Right lobe of liver (tissue), 6 donors: ENCODE measurements at regions not wholly inside any gene's neighbourhood (a gene's known extent, or its start where the extent isn't known, plus 50 kb on each side); places are given as distances from the start of the nearest gene placed in this dataset.
"Not testable (repeated sequence)": the region's sequence is repeated elsewhere in the genome, so short reads cannot be mapped to it uniquely, and the experiment has no call there.

Experiments used
- ATAC-seq, 4 donors: fragments of 200-7000 bp; cut with Tn5 transposase; one replicate each; pipeline ENCODE4 v1.9.1; 2020; ENCODE audit warnings: mild to moderate bottlenecking in 4 of 4, moderate library complexity in 4 of 4
- DNase-seq, 3 donors: peaks; one replicate each; pipeline ENCODE4 v3.0.0-alpha.2; 2020
- H3K27ac ChIP-seq, 3 donors: fragments of 200-600 bp; one replicate each; pipeline ENCODE4 v1.8.0; 2022
- H3K27me3 ChIP-seq, 2 donors: fragments of 200-600 bp; one replicate each; pipeline ENCODE4 v1.8.0; 2022
- H3K36me3 ChIP-seq, 4 donors: fragments of 200-600 bp; sonication (generic) in 1 of 4; one replicate each; pipeline versions ENCODE4 v1.5.1 to v1.8.0; 2017 to 2022; ENCODE audit warnings: control low read depth in 1 of 4
- H3K4me1 ChIP-seq, 4 donors: fragments of 200-600 bp; sonication (generic) in 1 of 4; one replicate each; pipeline versions ENCODE4 v1.5.1 to v1.8.0; 2017 to 2022; ENCODE audit warnings: control low read depth in 1 of 4
- H3K4me3 ChIP-seq, 3 donors: fragments of 200-600 bp; one replicate each; pipeline ENCODE4 v1.8.0; 2022
- H3K9me3 ChIP-seq, 4 donors: fragments of 200-600 bp; sonication (generic) in 1 of 4; one replicate each; pipeline versions ENCODE4 v1.5.1 to v1.8.0; 2017 to 2022; ENCODE audit warnings: control low read depth in 1 of 4
- CTCF ChIP-seq, 4 donors: fragments of 200-600 bp in 3 of 4; fragments of 450-650 bp in 1 of 4; IDR thresholded peaks; one replicate each; pipeline versions ENCODE4 v1.5.1 to v1.8.0; 2016 to 2022; ENCODE audit warnings: antibody characterized with exemption in 4 of 4, mild to moderate bottlenecking in 2 of 4
- POLR2A ChIP-seq: fragments of 450-650 bp; IDR thresholded peaks from one replicate; pipeline ENCODE4 v1.6.1; 2017; ENCODE audit warnings: antibody characterized with exemption, mild to moderate bottlenecking
- WGBS: methylation state at CpG from one replicate; pipeline ENCODE4 v1.1.6; 2018; ENCODE audit warnings: low coverage, low lambda C conversion rate; ENCODE audit not compliant: insufficient coverage; ENCODE audit errors: missing lambda C conversion rate; 5-methylcytosine and 5-hydroxymethylcytosine counted together
- intact Hi-C, 2 donors: fragments of 100-400 bp; cut with DNase I; formaldehyde crosslinking; loops; one replicate each; pipeline versions ENCODE4 v1.11.2 to v1.14.1; 2022
- donor health status: DM: no; HTN: yes; CAD: no.
- donor health status: DM: no; HTN: no; CAD: no.
- donor health status: DM: no; HTN: no; CAD: no.
- donor health status: DM: no; HTN: yes; CAD: no.
- donor health status: DM: no; HTN: yes; CAD: no.

GRCh38 chr10:28993861-28994260, 295.0 kb upstream of the LYZL1 start:
- no peaks in the 10 kb centered on the region for H3K36me3 ChIP-seq
- H3K9me3 ChIP-seq, result no peaks in the 10 kb centered on the region
- H3K4me3 ChIP-seq, result no peak overlapping the region
- H3K27me3 ChIP-seq, result no peaks in the 10 kb centered on the region
- intact Hi-C loops, result loop anchor here (5.0 to 10.0 kb wide), 2 partner anchors 329 to 332 kb away; no protein-coding TSS in a partner anchor
- H3K27ac ChIP-seq, result no peak overlapping the region
- no peaks in the 10 kb centered on the region for H3K4me1 ChIP-seq
- ATAC-seq, result no peak
- 82% methylated on average over 1 of the region's 1 CpG for WGBS
- TF ChIP-seq POLR2A (no peak), CTCF (IDR thresholded peaks at IDR 0.05) (no peak)
- DNase-seq, result no peak

- intact Hi-C loops, result loop anchor here (5.0 to 10.0 kb wide), 2 partner anchors 330 to 333 kb away; no protein-coding TSS in a partner anchor
- H3K4me3 ChIP-seq, result not testable (repeated sequence)
Measured at GRCh38 chr10:28994802-28995201, 294.1 kb upstream of the LYZL1 start.

GRCh38 chr10:28995497-28995896, 293.4 kb upstream of the LYZL1 start:
- Histone ChIP-seq H3K36me3 (no peaks in the 10 kb centered on the region), H3K4me3 (no peak overlapping the region), H3K27ac (no peak overlapping the region), H3K9me3 (no peaks in the 10 kb centered on the region), H3K27me3 (no peaks in the 10 kb centered on the region), H3K4me1 (no peaks in the 10 kb centered on the region)
- TF ChIP-seq CTCF (IDR thresholded peaks at IDR 0.05) (no peak), POLR2A (no peak)
- intact Hi-C loops, result loop anchor here in 1 of 2 donors (10.0 kb wide), 1 partner anchor 331 kb away; no protein-coding TSS in a partner anchor
- WGBS, result 82% methylated on average over 4 of the region's 4 CpGs
- ATAC-seq (no peak), DNase-seq (no peak)

More at GRCh38 chr10:28994802-28995201, 294.1 kb upstream of the LYZL1 start:
- H3K27ac ChIP-seq, H3K36me3 ChIP-seq, ATAC-seq, H3K4me1 ChIP-seq, DNase-seq, H3K9me3 ChIP-seq, H3K27me3 ChIP-seq: not testable (repeated sequence)
- 87% methylated on average over 5 of the region's 5 CpGs for WGBS

GRCh38 chr10:28996345-28996744, 292.5 kb upstream of the LYZL1 start:
- Histone ChIP-seq H3K4me1 (no peaks in the 10 kb centered on the region), H3K4me3 (no peak overlapping the region), H3K36me3 (no peaks in the 10 kb centered on the region), H3K27me3 (no peaks in the 10 kb centered on the region), H3K9me3 (no peaks in the 10 kb centered on the region), H3K27ac (no peak overlapping the region)
- DNase-seq (no peak), ATAC-seq (no peak)
- 74% methylated on average over 6 of the region's 6 CpGs for WGBS
- TF ChIP-seq POLR2A (no peak), CTCF (IDR thresholded peaks at IDR 0.05) (no peak)
- intact Hi-C loops, result loop anchor here in 1 of 2 donors (10.0 kb wide), 1 partner anchor 332 kb away; no protein-coding TSS in a partner anchor

- Histone ChIP-seq H3K27ac (no peak overlapping the region), H3K4me3 (no peak overlapping the region), H3K36me3 (no peaks in the 10 kb centered on the region), H3K27me3 (no peaks in the 10 kb centered on the region), H3K9me3 (no peaks in the 10 kb centered on the region), H3K4me1 (no peaks in the 10 kb centered on the region)
- DNase-seq, result no peak
- WGBS, result 91% methylated on average over 6 of the region's 6 CpGs
- no peak for TF ChIP-seq CTCF (IDR thresholded peaks at IDR 0.05)
- TF ChIP-seq POLR2A, result no peak
- intact Hi-C loops, result loop anchor here in 1 of 2 donors (10.0 kb wide), 1 partner anchor 332 kb away; no protein-coding TSS in a partner anchor
- ATAC-seq, result no peak
Measured at GRCh38 chr10:28996947-28997551, 291.8 kb upstream of the LYZL1 start.
